Endometrial microvascular endothelial cells (primary cell): ENCODE measurements at regions not wholly inside any gene's neighbourhood (a gene's known extent, or its start where the extent isn't known, plus 50 kb on each side); places are given as distances from the start of the nearest gene placed in this dataset.

ENCODE experiments used
- in situ Hi-C: cut with HindIII; loops from 2 replicates; pipeline ENCODE4 v1.10.0; 2017; ENCODE audit warnings: low sequenced_read_pairs, low pct_unique_long_range_greater_than_20kb; ENCODE audit errors: inconsistent ontology term

DNA sequence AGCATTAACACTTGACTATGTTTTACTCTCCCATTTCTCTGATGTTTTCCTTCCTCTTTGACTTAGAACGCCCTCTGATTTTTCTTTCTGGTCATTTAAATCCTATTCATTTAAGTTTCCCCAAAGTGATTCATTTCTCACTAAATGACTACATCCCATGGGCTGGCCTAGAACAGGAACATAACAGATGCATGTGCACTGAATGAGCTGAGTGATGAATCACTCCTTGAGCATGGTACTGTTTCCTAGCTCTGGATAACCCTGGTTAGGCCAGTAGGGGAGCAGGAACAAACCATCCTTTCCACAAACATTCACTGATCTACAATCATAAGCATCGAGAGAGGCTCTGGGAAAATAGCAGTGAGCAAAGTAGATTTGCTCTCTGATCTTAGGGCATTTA is 221.9 kb upstream of the SETBP1 start:
- in situ Hi-C loops: no loop called here

DNA sequence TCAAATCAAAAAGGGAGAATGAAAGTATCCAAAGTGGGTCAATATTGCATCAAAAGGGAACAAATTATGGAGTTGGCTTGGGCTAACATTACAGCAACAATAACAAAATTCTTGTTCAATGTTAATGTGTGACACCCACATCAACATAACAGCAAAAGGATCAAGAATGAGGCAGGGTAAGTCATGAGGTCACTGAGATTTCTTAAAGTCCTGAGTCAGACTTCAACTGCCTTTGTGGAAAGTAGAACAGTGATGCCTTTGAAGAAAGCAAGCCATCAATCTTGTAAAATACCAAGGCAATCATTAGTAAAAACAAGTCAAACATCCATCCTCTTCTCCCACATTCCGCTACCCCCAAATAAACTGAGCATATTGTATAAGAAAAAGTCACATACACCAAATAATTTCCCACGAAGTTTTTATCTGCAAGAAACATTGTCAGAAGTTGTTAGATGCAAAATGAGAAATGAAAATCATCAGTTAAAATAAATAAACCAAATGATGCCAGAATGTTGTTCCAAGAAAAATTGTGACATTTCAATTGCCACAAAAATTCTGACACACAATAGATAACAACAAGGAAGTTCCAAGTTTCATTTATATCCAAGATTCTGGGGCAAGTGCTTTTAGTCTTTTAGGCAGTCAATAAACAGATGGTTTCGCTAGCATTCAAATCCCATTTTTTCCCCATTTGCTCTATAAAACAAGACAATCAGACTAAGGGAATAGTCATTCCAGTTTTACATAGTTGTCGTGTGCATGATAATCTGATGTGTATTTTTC is 216.1 kb upstream of the SETBP1 start:
- in situ Hi-C loops: no loop called here

DNA sequence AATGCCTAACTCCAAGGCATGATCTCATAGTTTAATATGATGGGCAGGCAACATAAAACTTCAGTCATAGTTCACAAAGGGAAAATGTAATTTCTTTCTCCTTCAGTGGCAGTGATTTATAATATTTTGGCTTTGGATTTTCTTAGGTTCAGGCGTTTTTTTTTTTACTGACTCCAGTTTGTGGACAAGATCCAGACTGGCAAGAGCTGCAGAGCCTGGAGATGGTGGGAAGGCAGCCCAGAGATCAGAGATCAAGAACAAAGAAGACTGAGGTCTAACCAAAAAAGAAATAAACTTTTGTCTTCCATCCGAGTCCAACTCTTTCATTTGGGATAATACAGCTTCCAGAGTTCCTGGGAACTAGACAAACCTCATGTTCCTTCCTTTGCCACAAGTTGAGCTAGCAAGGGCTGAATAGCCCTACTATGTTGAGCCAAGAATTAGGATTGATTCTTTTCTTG is 215.3 kb upstream of the SETBP1 start:
- in situ Hi-C loops: no loop called here

GRCh38 chr18:44466997-44467396 is 213.7 kb upstream of the SETBP1 start:
- in situ Hi-C loops: no loop called here

- in situ Hi-C loops: no loop called here
Observed at GRCh38 chr18:44467718-44468117, 213.0 kb upstream of the SETBP1 start.

GRCh38 chr18:44473394-44474066 is 207.2 kb upstream of the SETBP1 start:
- in situ Hi-C loops: no loop called here

- in situ Hi-C loops: no loop called here
Observed at GRCh38 chr18:44474067-44474411, 206.6 kb upstream of the SETBP1 start.

DNA sequence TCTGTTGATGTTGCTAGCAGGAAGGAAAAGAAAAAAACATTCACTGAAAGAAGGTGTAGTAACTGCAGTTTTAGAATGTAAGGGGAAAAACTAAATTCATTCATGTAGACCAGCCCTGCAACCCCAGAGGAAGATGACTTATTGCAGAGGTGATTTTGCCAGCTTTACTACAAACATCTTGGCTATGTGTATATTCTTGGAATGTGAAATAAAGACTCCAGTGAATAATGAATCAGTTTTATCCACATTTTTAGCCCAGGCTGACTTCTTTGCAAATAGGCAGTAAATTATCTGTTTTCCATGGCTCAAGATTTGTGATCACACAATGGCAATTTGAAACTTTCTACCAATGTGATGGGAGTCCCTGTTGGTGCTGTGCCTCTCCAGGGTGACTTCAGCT is 206.1 kb upstream of the SETBP1 start:
- in situ Hi-C loops: no loop called here

GRCh38 chr18:44482761-44483160 is 197.9 kb upstream of the SETBP1 start:
- in situ Hi-C loops: no loop called here

DNA sequence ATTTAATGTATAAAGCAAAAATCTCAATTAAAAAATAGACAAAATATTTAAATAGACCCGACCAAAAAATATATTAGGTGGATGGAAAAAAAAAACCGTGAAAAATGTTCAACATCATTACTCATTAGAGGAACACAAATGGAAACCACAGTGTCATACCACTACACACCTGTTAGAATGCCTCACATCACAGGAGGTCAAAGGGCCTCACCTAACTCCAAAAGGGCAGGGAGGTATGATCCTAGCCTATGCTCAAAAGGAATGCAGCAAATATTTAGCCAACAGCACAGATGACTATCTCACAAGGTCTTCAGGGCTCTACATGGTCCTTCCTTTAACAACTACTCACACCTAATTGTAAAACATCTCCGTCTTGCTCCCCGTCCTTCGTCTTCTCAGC is 185.5 kb upstream of the SETBP1 start:
- in situ Hi-C loops: no loop called here

DNA sequence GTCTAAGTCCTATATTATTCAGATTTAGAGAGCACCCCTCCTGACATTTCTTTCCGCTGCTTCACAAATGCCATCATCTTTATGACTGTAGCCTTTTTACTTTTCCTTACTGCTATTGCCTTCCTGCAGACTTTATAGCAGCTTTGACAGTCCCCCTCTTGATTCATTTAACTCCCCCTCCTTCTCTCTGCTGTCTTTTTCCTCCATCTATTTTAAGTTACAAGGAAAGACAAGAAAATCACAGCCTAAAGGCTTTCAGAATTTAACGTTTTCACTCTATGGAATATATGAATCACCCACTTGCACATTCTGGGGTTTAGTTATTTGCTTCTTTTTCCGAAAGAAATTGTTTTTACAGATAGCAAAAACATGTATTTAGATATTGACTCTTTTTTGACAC is 183.4 kb upstream of the SETBP1 start:
- in situ Hi-C loops: no loop called here

DNA sequence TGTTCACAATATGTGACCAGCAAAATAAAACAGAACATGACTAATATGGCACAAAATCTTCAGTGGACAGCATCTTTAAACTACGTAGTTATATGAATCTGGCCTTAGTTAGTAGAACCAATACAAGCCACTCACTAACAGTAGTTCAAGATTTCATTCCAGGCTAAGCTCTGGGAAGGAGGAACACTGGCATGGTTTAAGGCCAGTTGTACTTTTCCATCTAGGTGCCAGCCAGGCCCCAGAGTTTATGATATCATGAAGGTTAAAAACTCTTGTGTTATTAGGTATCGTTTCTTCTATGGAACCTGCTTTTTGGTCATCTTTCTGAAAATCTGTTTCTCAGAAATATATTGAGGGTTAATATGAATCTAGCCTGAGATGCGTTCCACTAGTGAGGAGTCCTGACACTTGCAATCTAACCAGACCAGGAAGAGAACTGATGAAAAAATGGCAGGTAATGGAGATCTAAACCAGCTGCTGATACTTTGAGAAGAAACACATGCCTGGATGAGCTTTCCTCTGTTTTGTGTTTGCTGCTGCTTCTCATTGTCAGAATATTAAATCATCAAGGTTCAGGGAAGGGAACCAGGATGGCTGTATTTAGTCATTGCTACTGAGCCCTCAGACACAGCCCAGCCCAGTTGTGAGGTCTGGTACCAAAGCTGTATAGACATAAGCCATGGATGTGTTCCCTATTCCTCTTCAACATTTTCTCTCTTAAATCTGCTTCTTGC is 182.8 kb upstream of the SETBP1 start:
- in situ Hi-C loops: no loop called here

DNA sequence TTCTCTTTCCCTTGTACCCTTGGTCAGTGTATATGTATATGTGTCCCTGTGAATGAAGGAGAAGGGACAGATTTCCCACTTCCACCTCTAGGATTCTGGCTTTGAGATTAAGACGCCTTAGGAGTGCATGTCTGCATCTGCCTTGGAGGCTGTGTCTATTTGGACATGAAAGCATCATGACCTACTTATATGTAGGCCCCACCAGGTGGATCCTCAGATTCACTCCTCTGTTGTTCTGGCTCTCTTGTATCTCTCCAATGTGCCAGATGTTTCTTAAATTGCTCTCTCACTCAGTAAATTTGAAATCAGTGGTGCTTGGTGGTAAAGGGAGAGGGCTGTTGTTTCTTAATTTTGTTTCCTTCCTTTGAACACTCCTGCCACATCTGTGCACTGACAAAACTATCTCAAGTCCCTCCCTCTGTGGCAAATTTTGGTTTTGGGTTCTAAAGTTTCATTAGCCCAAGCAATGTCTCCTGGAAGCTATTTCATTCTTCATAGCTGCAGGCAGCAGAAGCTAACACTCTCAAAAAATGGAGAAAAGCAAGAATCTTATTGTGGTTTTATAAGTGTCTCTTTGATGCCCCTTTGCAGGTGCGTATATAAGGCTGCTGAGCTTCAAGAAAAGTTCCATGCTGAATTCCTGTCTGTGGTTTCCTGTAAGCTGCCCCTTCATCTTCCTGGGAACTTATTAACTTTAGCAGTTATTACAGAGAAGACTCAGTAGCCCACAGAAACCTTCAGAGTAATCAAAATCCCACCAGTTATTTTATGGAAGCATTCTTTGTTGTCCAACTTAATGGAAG is 179.7 kb upstream of the SETBP1 start:
- in situ Hi-C loops: loop anchor here (25.0 kb wide), 1 partner anchor 161 kb away; no protein-coding TSS in a partner anchor

DNA sequence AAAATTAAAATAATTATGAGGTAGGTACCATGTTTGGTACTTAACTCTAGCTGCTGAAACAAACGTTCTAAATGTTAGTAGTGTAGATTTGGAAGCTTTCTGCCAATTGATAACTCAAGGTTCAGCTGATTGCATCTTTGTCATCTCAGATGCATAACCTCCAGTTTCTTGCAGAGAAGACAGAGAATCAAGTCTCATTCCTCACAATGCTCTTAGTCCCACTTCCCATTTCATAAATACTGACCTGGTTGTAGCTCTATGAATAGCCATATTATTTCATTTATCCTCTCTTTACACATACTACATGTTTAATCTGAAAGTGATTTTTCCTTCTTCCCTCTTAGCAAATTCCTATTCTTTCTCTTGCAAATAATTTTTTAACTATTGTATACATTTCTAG is 178.5 kb upstream of the SETBP1 start:
- in situ Hi-C loops: loop anchor here (25.0 kb wide), 1 partner anchor 160 kb away; no protein-coding TSS in a partner anchor

GRCh38 chr18:44502790-44503189 is 177.9 kb upstream of the SETBP1 start:
- in situ Hi-C loops: loop anchor here (25.0 kb wide), 1 partner anchor 160 kb away; no protein-coding TSS in a partner anchor

DNA sequence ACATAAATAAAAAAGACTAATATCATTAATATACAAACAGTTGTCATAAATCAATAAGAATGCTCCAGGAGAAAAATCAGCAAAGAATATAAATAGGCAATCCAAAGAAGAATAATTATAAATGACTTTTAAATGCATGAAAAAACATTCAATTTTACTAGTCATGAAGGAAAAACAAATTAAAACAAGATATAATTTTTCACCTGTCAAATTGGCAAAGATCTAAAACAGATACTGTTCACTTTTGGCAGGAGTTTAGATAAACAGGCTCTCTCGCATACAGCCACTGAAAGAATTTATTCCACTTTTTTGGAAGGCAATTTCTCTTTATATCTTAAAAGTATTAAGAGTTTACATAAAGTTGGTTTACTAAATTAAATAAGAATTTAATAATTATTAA is 176.8 kb upstream of the SETBP1 start:
- in situ Hi-C loops: loop anchor here (25.0 kb wide), 1 partner anchor 158 kb away; no protein-coding TSS in a partner anchor

- in situ Hi-C loops: loop anchor here (25.0 kb wide), 1 partner anchor 154 kb away; no protein-coding TSS in a partner anchor
Observed at GRCh38 chr18:44507729-44508325, 172.9 kb upstream of the SETBP1 start.

- in situ Hi-C loops: loop anchor here (25.0 kb wide), 1 partner anchor 154 kb away; no protein-coding TSS in a partner anchor
Observed at GRCh38 chr18:44508474-44508873, 172.2 kb upstream of the SETBP1 start.
